ENCODE measurements at regions not wholly inside any gene's neighbourhood (a gene's known extent, or its start where the extent isn't known, plus 50 kb on each side); places are given as distances from the start of the nearest gene placed in this dataset.
"Not testable (repeated sequence)": the region's sequence is repeated elsewhere in the genome, so short reads cannot be mapped to it uniquely, and the experiment has no call there.

- not testable (repeated sequence) for H3K9ac ChIP-seq (ENCODE audit: low read length in 5 of 5); H3K9me3 ChIP-seq (ENCODE audit: control insufficient read depth in 5 of 5, low read length in 5 of 5); H3K36me3 ChIP-seq (ENCODE audit: control insufficient read depth in 5 of 5, insufficient read depth in 5 of 5, low read length in 5 of 5)
Measured at GRCh38 chr5:34160904-34161303, 117.9 kb upstream of the C1QTNF3 start.

DNA sequence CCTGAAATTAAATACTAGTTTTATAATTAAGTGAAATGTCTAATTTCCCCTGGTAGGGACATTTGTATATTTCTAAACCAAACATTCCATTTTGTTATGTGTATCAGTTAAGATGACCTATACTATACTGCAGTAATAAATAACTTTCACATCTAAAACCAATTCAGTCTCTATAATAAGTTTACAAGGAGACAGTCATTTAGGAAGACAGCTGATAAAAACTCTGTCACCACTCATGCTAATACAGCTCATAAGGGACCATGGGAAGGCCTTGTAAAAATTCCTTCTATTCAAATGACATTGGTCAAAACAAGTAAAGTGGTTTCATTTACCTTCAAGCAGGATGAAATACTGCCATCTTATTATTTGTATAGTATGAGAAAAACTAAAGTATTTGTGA is 128.4 kb upstream of the C1QTNF3 start:
- H3K36me3 ChIP-seq (ENCODE audit: control insufficient read depth in 5 of 5, insufficient read depth in 5 of 5, low read length in 5 of 5) = peaks cover 0 to 11% (median 3%) of the 10 kb centered on the region in 5 donors
- not testable (repeated sequence) for H3K9me3 ChIP-seq (ENCODE audit: control insufficient read depth in 5 of 5, low read length in 5 of 5)

More at GRCh38 chr5:34160904-34161303, 117.9 kb upstream of the C1QTNF3 start:
- not testable (repeated sequence) for H3K4me3 ChIP-seq (ENCODE audit: low read depth in 1 of 5, low read length in 5 of 5); H3K4me1 ChIP-seq (ENCODE audit: control insufficient read depth in 5 of 5, insufficient read depth in 5 of 5, low read length in 5 of 5); H3K27me3 ChIP-seq (ENCODE audit: control insufficient read depth in 5 of 5, insufficient read depth in 4 of 5, low read length in 5 of 5); H3K27ac ChIP-seq (ENCODE audit: low read depth, low read length)

DNA sequence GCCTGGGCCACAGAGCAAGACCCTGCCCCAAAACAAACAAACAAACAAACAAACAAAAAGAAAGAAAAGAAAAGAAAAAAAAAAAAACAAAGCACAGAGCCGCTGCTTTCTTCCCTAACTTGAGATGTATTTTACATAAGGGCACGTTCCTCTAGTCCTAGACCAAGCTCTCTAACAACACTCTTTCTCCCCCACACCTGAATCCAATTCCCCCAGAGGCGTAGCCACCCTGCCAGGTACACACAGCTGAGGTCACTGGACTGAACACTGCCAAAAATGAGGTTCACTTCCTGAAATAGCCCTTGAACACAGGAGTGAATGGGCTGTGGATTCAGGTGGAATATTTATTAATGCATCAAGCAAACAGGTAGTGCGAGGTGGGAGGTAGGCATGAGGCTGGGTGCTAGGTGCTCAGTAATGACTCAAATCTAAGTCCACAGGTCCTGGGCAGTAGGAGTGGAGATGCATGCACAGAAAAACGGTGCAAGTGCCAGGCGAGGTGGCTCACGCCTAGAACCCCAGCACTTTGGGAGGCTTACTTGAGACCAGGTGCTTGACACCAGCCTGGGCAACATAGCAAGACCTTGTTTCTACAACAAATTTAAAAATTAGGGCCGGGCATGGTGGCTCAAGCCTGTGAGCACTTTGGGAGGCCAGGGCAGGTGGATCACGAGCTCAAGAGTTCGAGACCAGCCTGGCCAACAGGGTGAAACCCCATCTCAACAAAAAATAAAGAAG is 136.6 kb upstream of the C1QTNF3 start:
- H3K27me3 ChIP-seq (ENCODE audit: control insufficient read depth in 5 of 5, insufficient read depth in 4 of 5, low read length in 5 of 5); H3K9me3 ChIP-seq (ENCODE audit: control insufficient read depth in 5 of 5, low read length in 5 of 5); H3K9ac ChIP-seq (ENCODE audit: low read length in 5 of 5); H3K4me1 ChIP-seq (ENCODE audit: control insufficient read depth in 5 of 5, insufficient read depth in 5 of 5, low read length in 5 of 5); H3K4me3 ChIP-seq (ENCODE audit: low read depth in 1 of 5, low read length in 5 of 5); H3K27ac ChIP-seq (ENCODE audit: low read depth, low read length): not testable (repeated sequence)
- peaks cover 0 to 16% (median 8%) of the 10 kb centered on the region in 5 donors for H3K36me3 ChIP-seq (ENCODE audit: control insufficient read depth in 5 of 5, insufficient read depth in 5 of 5, low read length in 5 of 5)

More for the DNA sequence above, 128.4 kb upstream of the C1QTNF3 start:
- not testable (repeated sequence) for H3K4me3 ChIP-seq (ENCODE audit: low read depth in 1 of 5, low read length in 5 of 5); H3K27ac ChIP-seq (ENCODE audit: low read depth, low read length); H3K27me3 ChIP-seq (ENCODE audit: control insufficient read depth in 5 of 5, insufficient read depth in 4 of 5, low read length in 5 of 5); H3K4me1 ChIP-seq (ENCODE audit: control insufficient read depth in 5 of 5, insufficient read depth in 5 of 5, low read length in 5 of 5); H3K9ac ChIP-seq (ENCODE audit: low read length in 5 of 5)

GRCh38 chr5:34180225-34180624 is 137.2 kb upstream of the C1QTNF3 start:
- H3K9ac ChIP-seq (ENCODE audit: low read length in 5 of 5); H3K4me3 ChIP-seq (ENCODE audit: low read depth in 1 of 5, low read length in 5 of 5); H3K9me3 ChIP-seq (ENCODE audit: control insufficient read depth in 5 of 5, low read length in 5 of 5); H3K27ac ChIP-seq (ENCODE audit: low read depth, low read length); H3K27me3 ChIP-seq (ENCODE audit: control insufficient read depth in 5 of 5, insufficient read depth in 4 of 5, low read length in 5 of 5); H3K4me1 ChIP-seq (ENCODE audit: control insufficient read depth in 5 of 5, insufficient read depth in 5 of 5, low read length in 5 of 5): not testable (repeated sequence)
- peaks cover 0 to 14% (median 5%) of the 10 kb centered on the region in 5 donors for H3K36me3 ChIP-seq (ENCODE audit: control insufficient read depth in 5 of 5, insufficient read depth in 5 of 5, low read length in 5 of 5)

- not testable (repeated sequence) for H3K4me3 ChIP-seq (ENCODE audit: low read depth in 1 of 5, low read length in 5 of 5); H3K27ac ChIP-seq (ENCODE audit: low read depth, low read length); H3K27me3 ChIP-seq (ENCODE audit: control insufficient read depth in 5 of 5, insufficient read depth in 4 of 5, low read length in 5 of 5); H3K9me3 ChIP-seq (ENCODE audit: control insufficient read depth in 5 of 5, low read length in 5 of 5); H3K4me1 ChIP-seq (ENCODE audit: control insufficient read depth in 5 of 5, insufficient read depth in 5 of 5, low read length in 5 of 5); H3K9ac ChIP-seq (ENCODE audit: low read length in 5 of 5)
- H3K36me3 ChIP-seq (ENCODE audit: control insufficient read depth in 5 of 5, insufficient read depth in 5 of 5, low read length in 5 of 5) = peaks cover 0 to 12% (median 2%) of the 10 kb centered on the region in 5 donors
Measured at GRCh38 chr5:34180940-34181614, 138.1 kb upstream of the C1QTNF3 start.

GRCh38 chr5:34185005-34185404 is 142.0 kb upstream of the C1QTNF3 start:
- not testable (repeated sequence) for H3K36me3 ChIP-seq (ENCODE audit: control insufficient read depth in 5 of 5, insufficient read depth in 5 of 5, low read length in 5 of 5); H3K4me3 ChIP-seq (ENCODE audit: low read depth in 1 of 5, low read length in 5 of 5); H3K9ac ChIP-seq (ENCODE audit: low read length in 5 of 5); H3K27me3 ChIP-seq (ENCODE audit: control insufficient read depth in 5 of 5, insufficient read depth in 4 of 5, low read length in 5 of 5); H3K27ac ChIP-seq (ENCODE audit: low read depth, low read length); H3K9me3 ChIP-seq (ENCODE audit: control insufficient read depth in 5 of 5, low read length in 5 of 5); H3K4me1 ChIP-seq (ENCODE audit: control insufficient read depth in 5 of 5, insufficient read depth in 5 of 5, low read length in 5 of 5)

DNA sequence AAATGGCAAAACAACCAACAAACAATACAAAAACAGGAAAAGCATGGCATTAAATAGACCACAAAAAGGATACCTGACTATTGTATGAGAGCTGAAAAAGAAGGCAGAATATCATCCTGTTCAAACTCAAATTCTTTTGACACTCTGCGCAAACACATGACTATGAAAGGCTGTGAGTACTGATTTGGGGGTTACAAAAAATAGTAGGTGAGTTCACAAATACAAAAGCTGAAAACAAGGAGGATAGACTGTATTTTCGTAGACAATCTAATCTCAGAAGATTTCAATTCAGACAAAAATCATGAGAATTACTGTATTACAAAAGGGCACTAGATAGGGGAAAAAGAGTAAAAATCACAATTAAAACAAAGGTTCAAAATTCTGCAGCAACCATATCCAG is 142.6 kb upstream of the C1QTNF3 start:
- not testable (repeated sequence) for H3K4me1 ChIP-seq (ENCODE audit: control insufficient read depth in 5 of 5, insufficient read depth in 5 of 5, low read length in 5 of 5); H3K4me3 ChIP-seq (ENCODE audit: low read depth in 1 of 5, low read length in 5 of 5); H3K36me3 ChIP-seq (ENCODE audit: control insufficient read depth in 5 of 5, insufficient read depth in 5 of 5, low read length in 5 of 5); H3K9me3 ChIP-seq (ENCODE audit: control insufficient read depth in 5 of 5, low read length in 5 of 5); H3K9ac ChIP-seq (ENCODE audit: low read length in 5 of 5); H3K27me3 ChIP-seq (ENCODE audit: control insufficient read depth in 5 of 5, insufficient read depth in 4 of 5, low read length in 5 of 5); H3K27ac ChIP-seq (ENCODE audit: low read depth, low read length)

GRCh38 chr5:34186108-34186507 is 143.1 kb upstream of the C1QTNF3 start:
- H3K9me3 ChIP-seq (ENCODE audit: control insufficient read depth in 5 of 5, low read length in 5 of 5); H3K9ac ChIP-seq (ENCODE audit: low read length in 5 of 5); H3K4me3 ChIP-seq (ENCODE audit: low read depth in 1 of 5, low read length in 5 of 5); H3K36me3 ChIP-seq (ENCODE audit: control insufficient read depth in 5 of 5, insufficient read depth in 5 of 5, low read length in 5 of 5); H3K4me1 ChIP-seq (ENCODE audit: control insufficient read depth in 5 of 5, insufficient read depth in 5 of 5, low read length in 5 of 5); H3K27me3 ChIP-seq (ENCODE audit: control insufficient read depth in 5 of 5, insufficient read depth in 4 of 5, low read length in 5 of 5); H3K27ac ChIP-seq (ENCODE audit: low read depth, low read length): not testable (repeated sequence)

DNA sequence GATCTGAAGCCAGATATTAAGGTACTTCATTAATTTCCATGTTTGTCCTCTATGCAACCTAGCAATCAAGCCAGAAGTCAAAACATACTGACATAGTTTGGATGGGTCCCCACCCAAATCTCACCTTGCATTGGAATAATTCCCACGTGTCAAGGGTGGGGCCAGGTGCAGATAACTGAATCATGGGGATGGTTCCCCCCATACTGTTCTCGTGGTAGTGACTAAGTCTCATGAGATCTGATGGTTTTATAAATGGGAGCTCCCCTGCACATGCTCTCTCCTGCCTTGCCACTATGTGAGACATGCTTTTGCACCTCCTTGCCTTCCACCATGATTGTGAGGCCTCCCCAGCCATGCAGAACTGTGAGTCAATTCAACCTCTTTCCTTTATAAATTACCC is 143.9 kb upstream of the C1QTNF3 start:
- not testable (repeated sequence) for H3K9me3 ChIP-seq (ENCODE audit: control insufficient read depth in 5 of 5, low read length in 5 of 5); H3K9ac ChIP-seq (ENCODE audit: low read length in 5 of 5); H3K36me3 ChIP-seq (ENCODE audit: control insufficient read depth in 5 of 5, insufficient read depth in 5 of 5, low read length in 5 of 5); H3K27ac ChIP-seq (ENCODE audit: low read depth, low read length); H3K4me3 ChIP-seq (ENCODE audit: low read depth in 1 of 5, low read length in 5 of 5); H3K4me1 ChIP-seq (ENCODE audit: control insufficient read depth in 5 of 5, insufficient read depth in 5 of 5, low read length in 5 of 5); H3K27me3 ChIP-seq (ENCODE audit: control insufficient read depth in 5 of 5, insufficient read depth in 4 of 5, low read length in 5 of 5)

GRCh38 chr5:34187441-34187840 is 144.4 kb upstream of the C1QTNF3 start:
- not testable (repeated sequence) for H3K9ac ChIP-seq (ENCODE audit: low read length in 5 of 5); H3K27ac ChIP-seq (ENCODE audit: low read depth, low read length); H3K4me1 ChIP-seq (ENCODE audit: control insufficient read depth in 5 of 5, insufficient read depth in 5 of 5, low read length in 5 of 5); H3K27me3 ChIP-seq (ENCODE audit: control insufficient read depth in 5 of 5, insufficient read depth in 4 of 5, low read length in 5 of 5); H3K36me3 ChIP-seq (ENCODE audit: control insufficient read depth in 5 of 5, insufficient read depth in 5 of 5, low read length in 5 of 5); H3K9me3 ChIP-seq (ENCODE audit: control insufficient read depth in 5 of 5, low read length in 5 of 5); H3K4me3 ChIP-seq (ENCODE audit: low read depth in 1 of 5, low read length in 5 of 5)
